K562 (cell line): ENCODE measurements at regions not wholly inside any gene's neighbourhood (a gene's known extent, or its start where the extent isn't known, plus 50 kb on each side); places are given as distances from the start of the nearest gene placed in this dataset.

Source experiments
- ATF3 ChIP-seq, 2 experiments: fragments of 450-650 bp in 1 of 2; sonication (generic) in 1 of 2; formaldehyde crosslinking in 1 of 2; IDR thresholded peaks in 1 of 2; conservative IDR thresholded peaks in 1 of 2; 2 replicates each; pipeline versions ENCODE4 v1.6.1 to v1.8.1; 2016 to 2023; ENCODE audit warnings: mild to moderate bottlenecking in 2 of 2, moderate library complexity in 2 of 2, inconsistent platforms in 1 of 2, missing genetic modification reagents in 1 of 2
- BRD4 ChIP-seq: fragments of 200-600 bp; sonication (generic); IDR thresholded peaks from 2 replicates; pipeline ENCODE4 v1.6.1; 2017; ENCODE audit warnings: inconsistent platforms
- DMBX1 ChIP-seq: fragments of 250-450 bp; sonication (Bioruptor Pico); IDR thresholded peaks from 2 replicates; pipeline ENCODE4 v1.8.0; 2022; ENCODE audit warnings: inconsistent platforms, mild to moderate bottlenecking, moderate library complexity, borderline replicate concordance
- E2F5 ChIP-seq: sonication (generic); formaldehyde crosslinking; IDR thresholded peaks from 2 replicates; pipeline ENCODE4 v1.8.0; 2022; ENCODE audit warnings: mild to moderate bottlenecking, missing genetic modification reagents
- E2F8 ChIP-seq: fragments of 450-650 bp; IDR thresholded peaks from 2 replicates; pipeline ENCODE4 v1.7.1; 2018; ENCODE audit warnings: mild to moderate bottlenecking, low read depth; ENCODE audit not compliant: partially characterized antibody
- ELK1 ChIP-seq: sonication (generic); formaldehyde crosslinking; IDR thresholded peaks from 2 replicates; pipeline ENCODE4 v1.8.1; 2022; ENCODE audit warnings: missing genetic modification reagents
- EZH2 ChIP-seq: IDR thresholded peaks from 2 replicates; pipeline ENCODE4 v1.6.1; 2012; ENCODE audit warnings: low read depth, mild to moderate bottlenecking, inconsistent platforms, low read length, borderline replicate concordance
- GTF2B ChIP-seq: IDR thresholded peaks from 2 replicates; pipeline ENCODE4 v1.6.1; 2011; ENCODE audit not compliant: insufficient read length; ENCODE audit errors: extremely low read depth
- IFI16 ChIP-seq: fragments of 250-450 bp; sonication (Bioruptor Pico); IDR thresholded peaks from 2 replicates; pipeline ENCODE4 v2.1.2; 2022; ENCODE audit warnings: mild to moderate bottlenecking, inconsistent platforms
- MECOM ChIP-seq: fragments of 250-450 bp; sonication (Bioruptor Pico); IDR thresholded peaks from 2 replicates; pipeline ENCODE4 v1.8.0; 2022; ENCODE audit warnings: inconsistent platforms
- POLR2H ChIP-seq: IDR thresholded peaks from 2 replicates; pipeline ENCODE4 v1.6.1; 2016; ENCODE audit warnings: missing genetic modification characterization, low read depth, mild to moderate bottlenecking, control low read depth, missing compliant biosample characterization, moderate library complexity
- SFPQ ChIP-seq: fragments of 200-400 bp; formaldehyde crosslinking; IDR thresholded peaks from 2 replicates; pipeline ENCODE4 v1.6.1; 2017; ENCODE audit warnings: mild to moderate bottlenecking, low read depth, low read length, moderate library complexity
- SIN3B ChIP-seq: fragments of 450-650 bp; IDR thresholded peaks from 2 replicates; pipeline ENCODE4 v1.6.1; 2017; ENCODE audit warnings: low read depth, mild to moderate bottlenecking, moderate library complexity
- ZFP30 ChIP-seq: fragments of 250-450 bp; sonication (Bioruptor Pico); IDR thresholded peaks from 2 replicates; pipeline ENCODE4 v1.8.0; 2022; ENCODE audit warnings: moderate library complexity, mild to moderate bottlenecking, inconsistent platforms, borderline replicate concordance
- ZNF280B ChIP-seq: fragments of 250-450 bp; sonication (Bioruptor Pico); IDR thresholded peaks from 2 replicates; pipeline ENCODE4 v1.5.1; 2021; ENCODE audit warnings: mild to moderate bottlenecking

GRCh38 chr11:72493426-72494108 is 59.2 kb upstream of the CLPB start (continued):
- no peak for TF ChIP-seq ZNF280B (CRISPR knock-in tag)
- no peak for TF ChIP-seq SIN3B
- no peak for TF ChIP-seq SFPQ
- no peak for TF ChIP-seq E2F8
- TF ChIP-seq POLR2H = no peak
- TF ChIP-seq ZFP30 (CRISPR knock-in tag) = no peak
- TF ChIP-seq E2F5 (CRISPR knock-in tag) = no peak
- TF ChIP-seq DMBX1 (CRISPR knock-in tag) = peak; percentile 61; the same call in 1 of the 2 replicates
- peak; percentile 76 for TF ChIP-seq ATF3 (IDR thresholded peaks at IDR 0.05)
- no peak for TF ChIP-seq ATF3 (CRISPR knock-in tag; conservative IDR thresholded peaks at IDR 0.05)
- no peak for TF ChIP-seq EZH2
- no peak for TF ChIP-seq ELK1 (CRISPR knock-in tag)
- no peak for TF ChIP-seq IFI16 (CRISPR knock-in tag)
- no peak for TF ChIP-seq BRD4
- no peak for TF ChIP-seq GTF2B
- no peak for TF ChIP-seq MECOM (CRISPR knock-in tag)
